ENCODE measurements at regions not wholly inside any gene's neighbourhood (a gene's known extent, or its start where the extent isn't known, plus 50 kb on each side); places are given as distances from the start of the nearest gene placed in this dataset.

DNA sequence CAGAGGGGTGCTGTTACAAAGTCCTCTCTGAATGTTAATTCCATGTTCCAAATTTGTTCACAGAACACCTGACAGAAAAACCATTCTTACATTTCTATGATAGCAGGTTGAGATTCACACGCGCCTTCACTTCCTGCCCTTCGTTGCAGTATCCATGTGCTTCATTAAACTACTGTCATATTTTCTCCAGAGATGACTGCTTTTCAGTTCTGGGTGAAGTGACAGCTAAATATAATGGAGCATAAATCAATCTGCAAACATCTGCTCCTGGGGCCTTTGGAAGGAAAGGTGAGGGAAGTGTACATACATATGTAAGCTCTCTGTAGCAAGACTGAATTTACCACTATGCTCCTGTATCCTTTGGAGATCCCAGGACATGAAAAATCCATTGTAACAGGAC is 750.2 kb downstream of the HDGFL1 start:
- no peak for DNase-seq

DNA sequence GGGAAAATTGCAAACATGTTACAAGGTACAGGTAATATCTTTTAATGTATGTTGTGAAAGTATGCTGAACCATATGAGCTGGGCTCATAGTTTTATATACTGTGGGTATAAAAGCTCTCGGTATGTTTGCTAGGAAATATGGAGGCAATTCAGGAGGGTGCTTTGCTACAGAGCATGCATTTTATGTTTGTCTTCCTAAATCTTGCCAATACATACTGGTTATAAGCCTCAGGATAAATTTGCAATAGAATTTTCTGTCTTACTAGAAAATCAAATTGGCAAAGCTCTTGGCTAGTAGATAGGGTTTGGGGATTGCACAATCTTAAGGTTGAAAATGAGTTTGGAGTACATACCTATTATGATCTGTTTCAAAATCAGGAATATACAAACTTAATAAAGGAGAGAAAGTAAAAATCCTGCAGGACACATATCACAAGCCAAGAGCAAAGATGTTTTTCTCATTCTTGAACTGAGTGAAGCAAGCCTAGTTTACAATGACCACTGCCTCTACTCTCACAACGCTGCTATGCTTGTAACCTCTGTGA is 751.2 kb downstream of the HDGFL1 start:
- DNase-seq, result no peak

DNA sequence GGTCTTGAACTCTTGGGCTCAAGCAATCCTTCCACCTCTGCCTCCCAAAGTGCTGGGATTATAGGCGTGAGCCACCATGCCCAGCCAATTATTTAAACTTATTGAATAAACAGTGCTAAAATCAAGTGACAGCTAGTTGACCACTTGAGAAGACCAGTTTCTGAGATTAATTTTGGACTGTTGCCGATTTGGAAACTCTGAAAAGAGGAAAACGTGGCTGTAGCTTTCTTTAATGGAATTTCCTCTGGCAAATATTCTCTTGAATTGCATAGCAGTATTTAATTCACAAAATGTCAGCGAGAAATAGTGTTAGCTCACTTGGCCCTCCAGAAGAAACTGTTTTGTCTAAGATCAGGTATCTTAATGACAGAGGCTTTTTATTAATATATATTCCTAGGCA is 754.5 kb downstream of the HDGFL1 start:
- DNase-seq, result no peak

DNA sequence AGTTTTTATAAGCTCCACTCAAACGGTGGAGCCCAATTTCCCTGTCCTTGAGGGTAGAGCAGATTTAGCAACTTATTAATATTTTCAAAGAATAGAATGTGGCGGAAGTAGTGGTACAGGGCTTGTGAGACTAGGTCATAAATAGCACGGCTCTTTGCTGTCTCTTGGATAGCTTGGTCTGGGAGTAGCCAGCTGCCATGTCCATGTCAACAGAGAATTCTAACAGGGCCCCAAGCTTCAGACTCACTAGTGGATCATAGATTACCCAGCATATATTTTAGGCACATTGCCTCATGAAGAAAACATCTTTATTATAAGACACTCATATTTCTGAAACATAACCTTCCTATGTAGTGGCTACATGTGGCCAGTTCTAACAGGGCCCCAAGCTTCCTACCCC is 755.7 kb downstream of the HDGFL1 start:
- DNase-seq, result no peak

DNA sequence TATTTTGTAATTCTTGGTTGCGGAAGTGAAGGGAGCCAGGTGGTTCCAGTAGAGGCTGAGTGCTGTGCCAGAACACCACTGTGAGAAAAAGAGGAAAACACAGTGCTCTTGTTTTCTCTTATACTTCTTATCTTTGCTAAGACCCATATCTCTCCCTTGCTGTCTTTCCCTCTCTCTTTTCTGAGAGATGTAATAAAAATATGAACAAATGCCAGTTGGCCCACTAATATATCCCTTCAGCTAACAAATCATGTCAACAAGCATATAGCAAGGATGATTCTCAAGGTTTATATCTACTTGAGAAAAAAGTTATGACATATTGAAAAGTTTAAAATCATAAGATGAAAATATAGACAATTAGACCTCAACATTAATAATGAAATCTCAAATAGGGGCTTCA is 758.3 kb downstream of the HDGFL1 start:
- no peak for DNase-seq

DNA sequence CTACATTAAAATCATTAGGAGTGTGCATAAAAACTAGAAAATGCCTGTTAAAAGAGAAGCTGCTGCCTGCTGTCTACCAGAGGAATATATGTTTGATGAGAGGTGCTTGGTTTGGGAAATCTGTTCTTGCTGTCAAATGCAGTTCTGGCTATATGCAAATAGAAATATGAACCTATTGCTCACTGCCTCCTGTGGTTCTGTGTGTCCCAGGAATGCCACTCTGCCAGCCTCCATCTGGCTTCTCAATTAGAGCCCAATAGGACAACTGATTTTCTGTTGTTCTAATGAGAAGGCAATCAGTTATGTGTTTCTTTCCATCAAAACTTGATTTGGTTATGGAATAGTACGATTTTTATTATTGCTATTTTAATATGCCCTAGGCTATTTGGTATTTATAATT is 759.7 kb downstream of the HDGFL1 start:
- no peak for DNase-seq

DNA sequence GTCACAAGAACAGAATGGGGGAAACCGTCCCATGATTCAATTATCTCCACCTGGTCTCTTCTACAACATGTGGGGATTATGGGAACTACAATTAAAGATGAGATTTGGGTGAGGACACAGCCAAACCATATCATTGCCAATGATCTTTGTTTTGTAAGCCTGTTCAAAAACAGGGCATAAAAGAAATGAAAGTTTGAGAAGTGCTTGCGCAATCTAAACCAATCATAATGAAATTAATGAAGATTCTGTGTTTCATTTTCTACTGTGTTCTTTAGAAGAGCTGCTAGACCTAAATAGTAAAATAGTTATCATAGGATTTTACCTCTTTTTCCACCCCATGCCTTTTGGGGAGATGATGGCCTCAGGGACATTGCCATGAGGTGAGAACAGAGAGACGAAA is 761.3 kb downstream of the HDGFL1 start:
- DNase-seq, result no peak

DNA sequence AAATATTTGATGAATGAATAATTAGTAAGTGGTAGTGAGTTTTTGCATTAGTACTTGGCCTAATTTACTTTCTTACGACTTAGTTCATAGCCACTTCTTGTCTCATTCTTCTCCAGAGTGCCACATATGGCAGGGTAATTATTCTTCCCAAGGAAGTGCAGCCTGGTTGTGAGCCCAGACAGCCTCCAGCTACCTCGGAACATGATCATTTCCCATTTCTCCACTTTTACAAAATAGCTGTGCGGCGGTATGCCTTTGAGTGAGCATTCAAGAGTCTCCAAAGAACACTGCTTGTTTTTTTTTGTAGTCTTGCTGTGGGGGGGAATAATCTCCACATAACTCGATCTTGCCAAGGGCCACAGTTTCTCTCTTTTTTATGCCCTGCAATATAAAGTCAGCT is 765.0 kb downstream of the HDGFL1 start:
- no peak for DNase-seq

DNA sequence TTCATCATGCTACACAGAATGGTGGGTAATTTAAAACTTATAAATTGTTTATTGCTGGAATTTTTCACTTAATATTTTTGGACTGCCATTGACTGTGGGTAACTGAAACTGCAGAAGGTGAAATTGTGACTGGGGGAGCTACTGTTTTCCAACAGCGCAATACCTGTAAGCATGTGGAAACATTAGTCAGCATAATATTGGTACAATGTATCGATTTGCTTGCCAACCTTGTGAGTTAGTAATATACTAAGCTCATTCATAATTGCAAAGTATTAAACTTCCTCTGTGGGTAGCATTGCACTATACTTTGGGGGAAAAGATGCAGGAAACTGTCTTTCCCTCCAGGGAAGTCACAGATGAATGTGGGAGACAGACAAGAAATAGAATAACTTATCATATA is 766.5 kb downstream of the HDGFL1 start:
- DNase-seq, result no peak

DNA sequence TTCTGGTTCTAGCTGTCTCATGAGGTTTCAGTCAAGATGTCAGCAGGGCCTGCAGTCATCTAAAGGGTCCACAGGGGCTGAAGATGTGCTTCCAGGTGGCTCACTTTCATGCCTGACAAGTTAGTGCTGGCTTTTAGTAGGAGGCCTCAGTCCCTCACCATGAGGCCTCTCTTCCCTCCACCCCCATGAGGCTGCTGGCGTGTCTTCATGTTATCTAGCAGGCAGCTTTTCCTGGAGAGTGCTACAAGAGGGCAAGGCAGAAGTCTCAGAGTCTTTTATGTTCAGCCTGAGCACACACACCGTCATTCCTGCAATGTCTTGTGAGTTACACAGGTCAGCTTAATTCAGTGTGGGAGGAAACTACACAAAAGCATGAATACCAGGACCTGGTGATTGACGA is 769.9 kb downstream of the HDGFL1 start:
- DNase-seq, result no peak

DNA sequence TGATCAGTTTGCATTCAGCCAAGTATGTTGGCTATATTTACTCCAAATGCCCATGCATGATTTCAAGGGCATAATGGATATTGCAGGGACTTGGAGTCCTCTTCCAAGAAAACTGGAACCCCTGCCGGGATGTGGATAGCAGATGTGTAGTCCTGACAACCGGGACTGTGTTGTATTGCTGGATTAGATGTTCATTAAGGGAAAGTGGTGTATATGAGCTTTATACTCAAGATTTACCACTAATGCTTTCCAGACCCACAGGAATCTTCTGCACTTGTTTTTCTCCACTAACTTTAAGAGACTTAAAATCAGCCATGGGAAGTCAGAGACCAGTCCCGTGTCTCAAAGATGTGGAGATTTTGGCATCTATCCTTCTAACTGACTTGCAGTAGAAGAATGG is 770.9 kb downstream of the HDGFL1 start:
- DNase-seq, result peak; percentile 1

DNA sequence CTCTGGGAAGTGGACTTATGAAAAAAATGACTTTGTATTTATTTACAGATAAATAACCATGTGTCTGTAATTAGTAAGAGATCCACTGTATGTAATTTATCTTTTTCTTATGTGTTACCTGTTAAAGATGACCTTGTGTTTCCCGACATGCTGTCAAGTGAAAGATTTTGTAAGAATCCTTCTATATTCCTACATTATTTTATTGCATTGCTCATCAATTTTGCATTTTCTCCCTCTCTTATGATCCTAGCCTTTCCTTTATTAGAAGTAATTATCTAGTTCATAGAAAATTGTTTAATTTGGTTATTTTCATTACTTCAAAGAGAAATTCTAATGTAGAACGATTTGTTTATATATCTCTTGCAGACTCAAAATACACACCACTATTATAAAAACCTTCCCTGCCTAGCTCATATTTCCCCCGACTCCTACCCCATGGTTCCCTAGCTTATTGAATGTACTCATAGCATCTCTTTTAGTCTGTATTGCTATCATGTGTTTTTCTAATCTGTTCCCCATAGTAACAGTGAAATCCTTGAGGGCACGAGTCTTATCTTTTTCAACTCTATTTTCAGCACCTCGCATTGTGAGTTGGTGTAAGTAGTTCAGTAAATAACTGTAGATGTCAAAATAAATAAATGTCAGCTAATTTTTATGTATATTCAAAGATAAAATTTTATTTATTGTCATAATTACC is 774.4 kb downstream of the HDGFL1 start:
- DNase-seq, result no peak

DNA sequence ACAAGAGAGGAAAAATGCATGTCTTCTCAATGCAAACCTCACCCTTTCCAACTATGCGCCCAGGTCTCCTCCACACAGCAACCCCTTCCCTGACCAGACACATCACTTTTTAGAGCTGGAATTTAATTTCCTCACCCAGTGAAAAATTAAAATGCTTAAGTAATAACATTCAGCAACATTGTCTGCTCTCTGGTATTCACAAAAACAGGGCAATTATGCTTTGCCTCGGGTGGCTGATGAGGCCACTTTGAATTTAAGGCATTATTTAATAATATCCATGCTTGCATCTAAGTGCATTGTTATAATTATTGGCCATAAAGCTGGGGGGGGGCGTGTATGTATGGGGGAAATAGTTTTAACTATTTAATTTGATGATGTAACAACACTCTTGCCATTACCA is 777.8 kb upstream of the NRSN1 start:
- no peak for DNase-seq

DNA sequence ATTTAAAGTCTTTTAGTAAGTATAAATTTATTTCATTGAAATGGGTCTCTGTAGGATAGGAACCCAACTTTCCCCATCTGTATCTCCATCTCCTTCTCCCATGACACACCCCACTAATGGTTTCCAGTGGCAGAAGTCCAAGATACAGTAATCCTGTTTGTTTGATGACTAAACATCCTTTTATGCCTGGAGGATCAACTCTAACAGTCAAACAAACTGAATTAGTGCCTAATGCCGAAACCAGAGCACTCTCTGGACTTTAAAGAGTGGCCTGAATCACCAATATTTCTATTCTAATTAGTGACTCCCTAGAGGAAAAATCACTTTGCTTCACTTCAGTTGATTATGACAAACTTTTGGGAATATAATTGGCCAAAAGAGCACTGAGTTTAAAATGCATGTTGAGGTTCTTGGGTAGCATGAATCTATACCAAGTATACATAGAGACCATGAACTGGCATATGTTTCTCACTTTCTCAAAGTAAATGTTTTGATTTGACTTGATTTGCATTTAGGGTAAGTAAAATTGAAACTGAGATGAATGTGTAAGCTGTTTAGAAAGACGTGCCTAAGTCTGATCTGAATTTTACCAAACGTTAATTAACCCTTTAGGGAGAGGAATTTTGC is 776.4 kb upstream of the NRSN1 start:
- DNase-seq, result peak; percentile 89

DNA sequence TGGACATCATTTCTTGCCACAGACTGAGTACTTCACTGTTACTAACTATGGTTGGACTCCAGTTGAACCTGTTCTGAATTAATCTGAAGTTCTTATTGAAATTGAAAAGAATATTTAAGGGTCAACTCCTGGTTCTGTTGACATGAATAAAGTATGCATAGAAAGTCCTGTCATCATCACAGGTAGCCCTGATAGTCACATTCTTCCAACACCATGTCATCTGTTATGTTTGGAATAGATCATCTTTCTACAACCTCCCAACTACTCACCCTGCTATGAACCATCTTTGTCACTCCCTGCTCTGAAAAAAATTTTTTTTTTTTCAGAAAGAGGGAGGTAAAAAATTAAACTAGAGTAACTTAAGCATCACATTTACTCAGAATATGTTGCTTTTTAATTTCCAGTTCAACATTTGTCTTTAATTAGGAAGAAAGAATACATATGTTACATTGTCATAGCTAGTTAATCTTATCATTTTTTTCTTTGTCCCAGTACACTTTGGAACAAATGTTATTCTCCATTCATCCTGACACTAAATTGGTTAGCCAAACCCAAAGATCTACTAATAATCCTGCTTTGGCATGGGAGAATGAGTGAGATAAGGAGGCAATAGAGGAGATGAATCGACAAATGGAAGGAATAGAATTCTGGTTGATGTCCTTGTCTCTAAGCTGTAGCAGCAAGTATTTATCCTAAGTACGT is 775.1 kb upstream of the NRSN1 start:
- DNase-seq, result peak; percentile 9

DNA sequence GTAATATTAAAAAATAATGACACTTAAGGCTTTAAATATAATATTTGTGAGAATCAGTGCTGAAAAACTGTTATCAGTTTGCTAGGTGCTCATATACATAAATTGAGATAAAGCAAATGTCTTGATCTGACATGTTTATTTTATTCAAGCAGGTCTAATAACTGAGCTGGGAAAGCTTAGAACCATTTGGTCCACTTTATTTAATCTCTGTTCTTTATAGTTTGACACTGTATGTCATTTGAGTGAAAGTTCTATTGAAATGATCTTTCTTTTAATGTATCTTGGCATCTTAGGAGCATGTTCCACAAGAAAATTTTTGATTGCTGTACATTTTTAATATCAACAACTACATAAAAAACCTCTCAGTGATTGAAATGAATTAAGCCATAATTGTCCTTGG is 772.0 kb upstream of the NRSN1 start:
- DNase-seq, result no peak

DNA sequence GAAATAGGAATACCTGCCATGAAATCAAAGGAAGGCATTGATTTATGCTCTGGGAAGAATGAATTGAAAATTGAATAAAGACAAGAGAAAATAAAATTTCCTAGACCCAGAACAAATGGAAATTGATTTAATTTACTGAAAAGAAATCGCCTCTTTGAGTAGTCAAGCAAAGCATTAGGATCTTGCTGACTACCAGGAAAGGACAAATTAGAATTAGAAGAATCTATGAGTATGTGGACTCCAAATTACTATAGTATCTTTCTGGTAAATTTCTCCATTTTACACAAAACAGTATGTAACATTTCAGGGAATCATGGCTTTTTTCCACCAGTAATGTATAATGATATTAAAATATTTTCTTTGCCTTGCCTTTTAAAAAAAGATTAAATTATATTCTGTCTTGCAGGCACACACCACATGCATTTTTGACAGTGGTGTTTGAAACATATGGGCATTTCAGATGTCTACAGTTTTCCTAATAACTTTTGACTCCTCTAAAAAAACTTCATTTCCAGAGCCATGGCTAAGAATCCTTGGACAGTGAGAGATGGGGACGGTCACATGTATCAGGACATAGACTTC is 768.7 kb upstream of the NRSN1 start:
- DNase-seq, result no peak

DNA sequence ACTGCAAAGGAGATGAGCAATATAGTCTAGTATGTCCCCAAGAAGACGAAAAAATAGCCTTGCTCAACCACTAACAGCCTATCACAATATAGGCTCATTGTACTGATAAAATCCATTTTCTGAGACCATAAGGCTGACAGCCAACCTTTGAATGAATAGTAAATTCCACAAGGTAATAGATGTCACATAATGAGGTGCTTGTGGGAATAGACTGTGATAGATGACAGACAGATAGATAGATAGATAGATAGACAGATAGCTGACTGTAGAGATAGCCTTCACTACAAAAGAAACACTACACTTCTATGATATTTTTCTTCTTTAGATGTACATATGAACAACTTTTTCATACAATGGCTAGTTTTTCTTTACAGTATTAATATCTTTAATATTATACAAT is 760.3 kb upstream of the NRSN1 start:
- DNase-seq, result no peak

DNA sequence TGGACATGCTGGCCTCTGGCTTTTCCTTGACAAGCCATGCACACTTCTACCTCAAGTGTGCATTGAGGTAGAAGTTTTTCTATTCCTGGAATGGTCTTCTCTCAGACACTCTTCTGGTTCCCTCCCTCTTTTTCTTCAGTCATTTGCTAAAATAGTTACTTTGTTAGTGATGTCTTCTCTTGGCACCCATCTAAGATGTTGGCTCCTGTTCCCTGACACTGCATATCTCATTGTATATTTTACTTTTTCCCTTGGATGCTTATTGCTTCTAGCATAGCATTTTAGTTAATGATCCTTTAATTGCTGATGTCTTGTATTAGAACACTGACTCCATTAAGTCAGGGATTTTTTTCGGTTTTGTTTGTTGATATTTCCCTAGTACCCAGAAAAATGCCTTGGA is 758.7 kb upstream of the NRSN1 start:
- no peak for DNase-seq

DNA sequence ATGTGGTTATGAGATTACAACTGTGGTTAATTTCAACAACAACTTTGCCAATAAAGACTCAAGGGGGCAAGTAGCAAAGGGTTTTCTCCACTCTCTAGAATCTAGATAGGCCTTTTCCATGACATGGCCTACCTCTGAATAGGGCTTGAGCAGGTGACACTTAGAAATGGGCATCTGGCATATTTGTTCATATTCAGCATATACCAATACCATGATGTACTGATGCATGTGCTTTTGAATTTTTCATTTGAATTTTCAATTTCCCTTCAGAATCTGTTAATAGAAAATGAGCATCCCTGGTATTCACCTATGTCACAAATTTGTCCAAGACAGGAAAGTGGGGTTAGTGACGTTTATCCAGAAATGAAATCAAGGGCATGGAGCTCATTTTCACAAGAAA is 757.5 kb upstream of the NRSN1 start:
- no peak for DNase-seq

DNA sequence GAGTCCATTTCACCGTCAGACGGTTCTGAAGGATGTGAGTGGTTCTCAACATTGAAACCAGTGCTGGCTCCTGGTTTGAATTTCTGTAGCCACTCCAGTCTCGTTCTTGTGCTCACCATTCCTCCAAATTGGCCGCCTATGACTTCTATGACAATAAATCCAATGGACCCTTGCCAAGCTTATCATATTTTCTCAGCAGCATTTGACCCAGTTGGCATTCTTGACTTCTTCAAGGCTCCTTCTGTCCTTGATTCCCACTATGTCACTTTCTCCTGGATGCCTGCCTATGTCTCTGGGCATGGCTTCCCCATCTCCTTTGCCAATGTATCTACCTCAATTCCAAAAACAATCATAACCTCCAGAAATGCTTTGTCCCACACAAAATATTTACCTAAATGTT is 756.0 kb upstream of the NRSN1 start:
- DNase-seq, result no peak

DNA sequence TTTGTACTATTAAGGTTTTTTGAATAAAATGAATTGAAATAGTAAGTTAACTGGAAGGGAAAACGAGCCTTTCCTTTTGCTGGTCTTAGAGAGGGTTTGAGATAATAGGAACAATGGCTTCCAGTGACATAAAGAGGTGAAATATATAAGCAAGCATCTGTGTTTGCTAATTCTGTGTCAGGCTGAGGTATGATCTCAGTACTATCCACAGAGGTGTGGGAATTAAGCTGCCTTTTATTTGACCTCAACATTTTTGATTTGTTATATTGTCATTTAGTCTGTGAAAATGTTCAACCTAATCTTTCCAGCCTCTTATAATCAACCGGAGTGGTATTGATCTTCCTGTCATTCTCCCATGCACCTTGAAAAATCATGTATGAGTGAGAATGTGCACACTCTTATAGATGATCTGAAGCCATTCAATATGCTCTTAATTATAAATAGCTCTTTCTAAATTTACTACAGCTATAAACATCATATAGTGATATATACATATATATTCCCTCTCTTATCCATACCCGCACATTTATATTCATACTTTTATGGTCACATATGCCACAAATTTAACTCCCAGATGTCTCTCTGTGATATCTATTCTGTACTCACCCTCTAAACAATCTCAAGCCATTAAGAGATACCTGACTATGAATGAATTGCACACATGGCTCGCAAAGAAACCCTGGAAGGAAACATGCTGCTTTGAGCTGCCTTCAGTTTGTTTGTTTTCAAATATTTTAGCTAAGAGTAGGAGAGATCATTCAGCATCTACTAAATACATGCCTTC is 754.7 kb upstream of the NRSN1 start:
- DNase-seq, result no peak

DNA sequence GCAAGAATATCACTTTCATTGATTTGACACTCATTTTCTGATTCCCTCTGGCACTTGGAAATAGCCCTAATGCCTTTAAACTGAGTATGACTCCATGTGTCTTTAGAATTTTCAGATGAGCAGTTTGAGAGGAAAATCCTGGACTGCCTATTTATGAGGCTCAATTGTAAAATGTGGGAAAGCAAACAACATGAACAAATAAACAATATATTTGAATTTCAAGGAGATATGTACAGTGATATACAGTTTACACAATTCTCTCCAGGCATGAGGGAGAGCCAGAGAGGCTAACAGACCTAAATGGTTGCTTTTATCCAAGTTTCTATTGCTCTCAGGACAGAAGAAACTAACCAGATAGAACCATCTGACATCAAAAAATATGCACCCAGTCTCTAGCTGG is 748.2 kb upstream of the NRSN1 start:
- no peak for DNase-seq
